ENCODE measurements at regions not wholly inside any gene's neighbourhood (a gene's known extent, or its start where the extent isn't known, plus 50 kb on each side); places are given as distances from the start of the nearest gene placed in this dataset.

DNA sequence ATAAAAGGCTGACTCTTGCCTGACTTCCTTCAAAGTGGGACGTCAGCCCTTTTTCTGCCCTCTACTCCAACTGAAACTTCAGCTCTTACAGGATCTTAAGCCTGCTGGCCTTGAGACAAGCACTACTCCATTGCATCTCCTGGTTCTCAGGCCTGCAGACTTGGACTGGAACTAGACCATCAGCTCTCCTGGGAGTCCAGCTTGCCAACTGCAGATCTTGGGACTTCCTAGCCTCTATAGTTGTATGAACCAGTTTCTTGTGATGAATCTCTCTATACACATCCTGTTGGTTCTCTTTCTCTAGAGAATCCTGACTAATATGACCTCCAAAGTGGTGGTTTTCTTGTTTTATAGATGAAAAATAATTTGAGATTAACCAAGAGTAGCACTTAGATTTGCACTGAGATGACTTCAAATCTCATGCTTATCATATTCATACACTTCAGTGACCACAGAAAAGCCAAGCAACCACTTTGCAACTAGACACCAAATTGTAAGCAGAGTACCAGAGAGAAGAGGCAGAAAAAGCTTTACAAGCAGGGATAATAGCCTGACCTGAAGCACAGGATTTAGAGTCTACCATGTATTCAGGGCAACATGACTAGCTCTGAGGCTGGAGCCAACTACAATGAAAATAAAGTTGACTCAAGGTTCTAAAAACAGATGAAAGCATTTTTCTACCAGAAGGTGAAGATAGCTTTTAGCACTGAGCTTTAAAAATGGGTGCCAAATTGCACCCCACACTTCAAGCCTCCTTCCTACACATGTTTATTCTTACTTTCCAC, 661.3 kb upstream of the USP24 start:
- ChIA-PET POLR2A (no interaction called here), CTCF (interaction anchor here (0.7 to 1.2 kb wide), 2 partner anchors 11 to 21 kb away, joined by 3 to 4 read pairs; no protein-coding TSS in a partner anchor)
- H3K9me3 Mint-ChIP-seq (ENCODE audit: unreplicated experiment) = no peaks in the 10 kb centered on the region
- no TSS peak for BruUV-seq (replicated peaks)
- DNase-seq (ENCODE audit: unreplicated experiment) = no peak
- TF ChIP-seq, protein P1, sequence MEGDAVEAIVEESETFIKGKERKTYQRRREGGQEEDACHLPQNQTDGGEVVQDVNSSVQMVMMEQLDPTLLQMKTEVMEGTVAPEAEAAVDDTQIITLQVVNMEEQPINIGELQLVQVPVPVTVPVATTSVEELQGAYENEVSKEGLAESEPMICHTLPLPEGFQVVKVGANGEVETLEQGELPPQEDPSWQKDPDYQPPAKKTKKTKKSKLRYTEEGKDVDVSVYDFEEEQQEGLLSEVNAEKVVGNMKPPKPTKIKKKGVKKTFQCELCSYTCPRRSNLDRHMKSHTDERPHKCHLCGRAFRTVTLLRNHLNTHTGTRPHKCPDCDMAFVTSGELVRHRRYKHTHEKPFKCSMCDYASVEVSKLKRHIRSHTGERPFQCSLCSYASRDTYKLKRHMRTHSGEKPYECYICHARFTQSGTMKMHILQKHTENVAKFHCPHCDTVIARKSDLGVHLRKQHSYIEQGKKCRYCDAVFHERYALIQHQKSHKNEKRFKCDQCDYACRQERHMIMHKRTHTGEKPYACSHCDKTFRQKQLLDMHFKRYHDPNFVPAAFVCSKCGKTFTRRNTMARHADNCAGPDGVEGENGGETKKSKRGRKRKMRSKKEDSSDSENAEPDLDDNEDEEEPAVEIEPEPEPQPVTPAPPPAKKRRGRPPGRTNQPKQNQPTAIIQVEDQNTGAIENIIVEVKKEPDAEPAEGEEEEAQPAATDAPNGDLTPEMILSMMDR (IDR thresholded peaks at IDR 0.05; ENCODE audit: unreplicated experiment) = no peak
- H3K36me3 Mint-ChIP-seq (ENCODE audit: insufficient read depth, unreplicated experiment) = no peaks in the 10 kb centered on the region
- no peak overlapping the region for H3K4me3 Mint-ChIP-seq (ENCODE audit: unreplicated experiment)
- no peaks in the 10 kb centered on the region for H3K4me1 Mint-ChIP-seq (ENCODE audit: insufficient read depth, unreplicated experiment)
- H3K27ac Mint-ChIP-seq (ENCODE audit: low read depth, unreplicated experiment) = no peak overlapping the region
- no peaks in the 10 kb centered on the region for H3K27me3 Mint-ChIP-seq (ENCODE audit: insufficient read depth, unreplicated experiment)
- intact Hi-C loops (cut with micrococcal nuclease) = no loop called here

DNA sequence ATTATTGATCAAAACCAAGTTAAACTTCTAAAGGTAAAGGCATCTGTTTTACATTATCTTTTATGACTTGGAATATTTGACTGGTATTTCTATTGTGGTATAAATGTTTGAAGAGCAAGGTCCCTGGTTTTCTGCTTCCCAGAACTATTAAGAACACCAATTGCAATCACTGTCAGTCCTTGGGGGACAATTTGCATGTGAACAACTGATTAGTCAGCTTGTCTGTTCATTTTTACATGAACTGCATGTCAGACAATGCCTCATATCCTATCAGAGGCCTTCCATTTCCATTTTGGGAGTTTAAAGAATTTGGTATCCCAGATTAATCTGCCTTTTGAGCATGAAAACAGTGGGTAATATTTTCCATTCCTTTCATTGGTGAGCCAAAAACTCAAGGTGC, 654.9 kb upstream of the USP24 start:
- BruUV-seq (replicated peaks) = no TSS peak
- DNase-seq (ENCODE audit: unreplicated experiment) = no peak
- intact Hi-C loops (cut with micrococcal nuclease) = no loop called here
- ChIA-PET POLR2A (no interaction called here), CTCF (interaction anchor here (1.1 kb wide), 1 partner anchor 708 kb away, joined by 5 read pairs; no protein-coding TSS in a partner anchor)
- Mint-ChIP-seq H3K4me3 (ENCODE audit: unreplicated experiment) (no peak overlapping the region), H3K27me3 (ENCODE audit: insufficient read depth, unreplicated experiment) (no peaks in the 10 kb centered on the region), H3K4me1 (ENCODE audit: insufficient read depth, unreplicated experiment) (no peaks in the 10 kb centered on the region), H3K36me3 (ENCODE audit: insufficient read depth, unreplicated experiment) (no peaks in the 10 kb centered on the region), H3K9me3 (ENCODE audit: unreplicated experiment) (no peaks in the 10 kb centered on the region), H3K27ac (ENCODE audit: low read depth, unreplicated experiment) (no peak overlapping the region)
- TF ChIP-seq, protein P1 (IDR thresholded peaks at IDR 0.05; ENCODE audit: unreplicated experiment) = no peak

DNA sequence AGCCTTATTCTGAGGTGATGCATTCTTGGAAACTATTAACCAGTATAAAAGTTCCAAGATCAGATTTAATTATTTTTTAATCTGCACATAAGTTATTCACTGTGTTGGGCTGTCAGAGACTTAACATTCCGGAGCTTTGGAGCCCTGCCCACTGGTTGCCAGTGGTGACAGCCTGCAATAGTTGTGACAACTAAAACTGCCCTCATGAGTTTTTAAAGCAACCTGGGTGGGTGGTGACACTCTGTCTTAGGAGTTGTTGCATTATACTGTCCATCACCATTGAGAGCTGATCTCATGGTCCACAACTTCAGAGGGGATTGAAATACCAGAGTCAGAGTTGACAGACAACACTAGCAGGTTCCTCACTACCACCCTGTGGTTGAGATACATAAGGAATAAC, 653.9 kb upstream of the USP24 start:
- H3K4me1 Mint-ChIP-seq (ENCODE audit: insufficient read depth, unreplicated experiment) = no peaks in the 10 kb centered on the region
- H3K27ac Mint-ChIP-seq (ENCODE audit: low read depth, unreplicated experiment) = no peak overlapping the region
- no TSS peak for BruUV-seq (replicated peaks)
- no peak overlapping the region for H3K4me3 Mint-ChIP-seq (ENCODE audit: unreplicated experiment)
- H3K27me3 Mint-ChIP-seq (ENCODE audit: insufficient read depth, unreplicated experiment) = no peaks in the 10 kb centered on the region
- H3K9me3 Mint-ChIP-seq (ENCODE audit: unreplicated experiment) = no peaks in the 10 kb centered on the region
- H3K36me3 Mint-ChIP-seq (ENCODE audit: insufficient read depth, unreplicated experiment) = no peaks in the 10 kb centered on the region
- CTCF ChIA-PET = interaction anchor here (0.8 to 1.1 kb wide), 3 partner anchors 14 to 709 kb away, joined by 3 to 5 read pairs (median 5); no protein-coding TSS in a partner anchor
- TF ChIP-seq, protein P1 (IDR thresholded peaks at IDR 0.05; ENCODE audit: unreplicated experiment) = no peak
- DNase-seq (ENCODE audit: unreplicated experiment) = no peak
- intact Hi-C loops (cut with micrococcal nuclease) = no loop called here
- POLR2A ChIA-PET = interaction anchor here (0.6 to 1.2 kb wide), 3 partner anchors 180 to 423 kb away, joined by 3 read pairs; no protein-coding TSS in a partner anchor

DNA sequence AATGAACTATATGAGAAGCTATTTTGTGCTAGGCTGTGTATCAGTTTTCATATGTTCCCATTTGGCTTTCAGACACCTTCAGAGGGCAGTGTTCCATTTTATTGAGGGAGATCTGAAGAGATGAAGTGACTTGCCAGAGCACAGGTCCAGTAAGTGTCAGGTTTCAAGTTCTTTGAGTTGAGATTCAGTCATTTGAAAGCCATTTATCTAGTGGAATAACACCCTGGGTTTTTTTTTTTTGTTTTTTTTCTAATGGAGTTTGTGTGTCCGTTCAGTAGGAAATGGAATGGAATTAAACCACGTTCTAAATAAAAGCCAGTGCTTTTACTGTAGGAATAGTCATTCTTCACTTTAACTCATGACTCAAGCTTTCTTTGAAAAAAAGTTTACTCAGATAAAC, 652.9 kb upstream of the USP24 start:
- TF ChIP-seq, protein P1 (IDR thresholded peaks at IDR 0.05; ENCODE audit: unreplicated experiment) = no peak
- Mint-ChIP-seq H3K27me3 (ENCODE audit: insufficient read depth, unreplicated experiment) (no peaks in the 10 kb centered on the region), H3K9me3 (ENCODE audit: unreplicated experiment) (no peaks in the 10 kb centered on the region), H3K27ac (ENCODE audit: low read depth, unreplicated experiment) (no peak overlapping the region), H3K36me3 (ENCODE audit: insufficient read depth, unreplicated experiment) (no peaks in the 10 kb centered on the region), H3K4me3 (ENCODE audit: unreplicated experiment) (no peak overlapping the region), H3K4me1 (ENCODE audit: insufficient read depth, unreplicated experiment) (no peaks in the 10 kb centered on the region)
- no TSS peak for BruUV-seq (replicated peaks)
- ChIA-PET CTCF (interaction anchor here (2.2 kb wide), 1 partner anchor 11 kb away, joined by 12 read pairs; no protein-coding TSS in a partner anchor), POLR2A (interaction anchor here (1.0 kb wide), 1 partner anchor 493 kb away, joined by 3 read pairs; no protein-coding TSS in a partner anchor)
- peak; percentile 32 for DNase-seq (ENCODE audit: unreplicated experiment)
- intact Hi-C loops (cut with micrococcal nuclease) = no loop called here

All from MCF 10A (cell line).